H1 (cell line): ENCODE measurements at regions not wholly inside any gene's neighbourhood (a gene's known extent, or its start where the extent isn't known, plus 50 kb on each side); places are given as distances from the start of the nearest gene placed in this dataset.

Experiments
- CTCF ChIA-PET: fragments of 300-600 bp; sonication (Branson Sonifier 250); formaldehyde crosslinking; loops from one replicate; lab custom pipeline; 2021; ENCODE audit not compliant: partially characterized antibody; lab: Charles Lee
- POLR2A ChIA-PET: fragments of 300-600 bp; sonication (Branson Sonifier 250); formaldehyde crosslinking; loops from one replicate; lab custom pipeline; 2021; ENCODE audit warnings: inconsistent platforms; ENCODE audit not compliant: partially characterized antibody; lab: Charles Lee
- DNase-seq, 2 experiments: peaks; one replicate each; pipeline versions ENCODE4 v3.0.0 to v3.0.0-alpha.2; 2010 to 2022; ENCODE audit warnings: low spot score in 2 of 2, low read depth in 1 of 2, mixed read lengths in 1 of 2
- FAIRE-seq: peaks from 2 replicates; lab custom pipeline; 2011; peaks lifted over from hg19 to GRCh38; lab: Jason Lieb, UNC
- H2AFZ ChIP-seq: 2 replicates; pipeline ENCODE4 v1.8.1; 2012; ENCODE audit warnings: low read length, inconsistent platforms
- H2AK5ac ChIP-seq: 2 replicates; pipeline ENCODE4 v1.6.1; 2013; ENCODE audit warnings: low read depth, low read length
- H2BK120ac ChIP-seq: replicated peaks from 2 replicates; pipeline ENCODE3; 2013; ENCODE audit warnings: low read depth, low read length, inconsistent platforms
- H2BK12ac ChIP-seq: 2 replicates; pipeline ENCODE4 v1.6.1; 2013; ENCODE audit warnings: low read depth, low read length
- H2BK15ac ChIP-seq: 2 replicates; pipeline ENCODE4 v1.6.1; 2013; ENCODE audit warnings: low read length
- H2BK20ac ChIP-seq: 2 replicates; pipeline ENCODE4 v1.6.1; 2013; ENCODE audit warnings: low read length
- H2BK5ac ChIP-seq: 2 replicates; pipeline ENCODE4 v1.6.1; 2013; ENCODE audit warnings: low read depth, low read length
- H3K14ac ChIP-seq: 2 replicates; pipeline ENCODE4 v1.6.1; 2013; ENCODE audit warnings: inconsistent platforms; ENCODE audit not compliant: insufficient read length
- H3K18ac ChIP-seq: 2 replicates; pipeline ENCODE4 v1.6.1; 2013; ENCODE audit warnings: low read length; ENCODE audit errors: extremely low read depth
- H3K23ac ChIP-seq: 2 replicates; pipeline ENCODE4 v1.6.1; 2013; ENCODE audit warnings: inconsistent platforms; ENCODE audit not compliant: insufficient read length
- H3K23me2 ChIP-seq: 2 replicates; pipeline ENCODE4 v1.6.1; 2013; ENCODE audit warnings: low read depth, low read length
- H3K27ac ChIP-seq: 2 replicates; pipeline ENCODE4 v1.6.1; 2011; ENCODE audit warnings: low read depth, low read length, inconsistent platforms
- H3K27me3 ChIP-seq, 4 experiments: replicated peaks in 1 of 4; 1 replicate in 1 of 4; 2 replicates in 3 of 4; pipeline versions ENCODE4 v1.6.1 to v1.8.1; 2011 to 2013; ENCODE audit warnings: low read length in 3 of 4, mild to moderate bottlenecking in 3 of 4, inconsistent platforms in 2 of 4, mixed read lengths in 2 of 4, moderate library complexity in 1 of 4; ENCODE audit not compliant: control insufficient read depth in 3 of 4, insufficient read depth in 3 of 4; ENCODE audit errors: extremely low read depth in 1 of 4
- H3K36me3 ChIP-seq, 4 experiments: 2 replicates each; pipeline versions ENCODE4 v1.6.1 to v1.8.1; 2011 to 2013; ENCODE audit warnings: mild to moderate bottlenecking in 4 of 4, low read length in 3 of 4, moderate library complexity in 2 of 4, control low read depth in 1 of 4, inconsistent platforms in 1 of 4; ENCODE audit not compliant: insufficient read depth in 4 of 4, control insufficient read depth in 2 of 4
- H3K4ac ChIP-seq: replicated peaks from 2 replicates; pipeline ENCODE3; 2013; ENCODE audit warnings: low read length, low read depth, mixed read lengths, inconsistent platforms; ENCODE audit not compliant: insufficient read length
- H3K4me1 ChIP-seq, 4 experiments: replicated peaks in 1 of 4; 1 replicate in 1 of 4; 2 replicates in 3 of 4; pipeline versions ENCODE4 v1.6.1 to v1.8.1; 2011 to 2013; ENCODE audit warnings: low read length in 3 of 4, inconsistent platforms in 2 of 4, mixed read lengths in 1 of 4; ENCODE audit not compliant: insufficient read depth in 4 of 4, control insufficient read depth in 3 of 4
- H3K4me2 ChIP-seq, 2 experiments: 2 replicates each; pipeline versions ENCODE4 v1.6.1 to v1.8.1; 2011 to 2013; ENCODE audit warnings: low read depth in 2 of 2, low read length in 2 of 2, control low read depth in 1 of 2, inconsistent platforms in 1 of 2, mild to moderate bottlenecking in 1 of 2; ENCODE audit not compliant: insufficient read depth in 1 of 2
- H3K4me3 ChIP-seq, 4 experiments: fragments of 200-600, 300-600 bp in 1 of 4; sonication (generic), shearing (Covaris generic), sonication (Bioruptor Twin) in 1 of 4; 2 replicates each; pipeline versions ENCODE4 v1.5.1 to v1.8.1; 2011 to 2016; ENCODE audit warnings: low read length in 4 of 4, low read depth in 3 of 4, control low read depth in 2 of 4, inconsistent platforms in 2 of 4, mild to moderate bottlenecking in 2 of 4, mixed read lengths in 1 of 4, moderate library complexity in 1 of 4; ENCODE audit not compliant: insufficient read depth in 2 of 4; ENCODE audit errors: extremely low read depth in 1 of 4
- H3K56ac ChIP-seq: replicated peaks from 2 replicates; pipeline ENCODE3; 2013; ENCODE audit warnings: low read depth, mild to moderate bottlenecking, mixed read lengths, low read length, inconsistent platforms; ENCODE audit not compliant: insufficient read length
- H3K79me1 ChIP-seq: 2 replicates; pipeline ENCODE4 v1.6.1; 2013; ENCODE audit warnings: low read depth, low read length, control low read depth
- H3K79me2 ChIP-seq, 2 experiments: 2 replicates each; pipeline versions ENCODE4 v1.6.1 to v1.8.1; 2012 to 2013; ENCODE audit warnings: low read length in 2 of 2, mild to moderate bottlenecking in 2 of 2, inconsistent platforms in 1 of 2; ENCODE audit not compliant: insufficient read depth in 2 of 2, control insufficient read depth in 1 of 2
- H3K9ac ChIP-seq, 4 experiments: replicated peaks in 1 of 4; 1 replicate in 1 of 4; 2 replicates in 3 of 4; pipeline versions ENCODE4 v1.6.1 to v1.8.1; 2011 to 2013; ENCODE audit warnings: low read depth in 3 of 4, low read length in 3 of 4, control low read depth in 2 of 4, mild to moderate bottlenecking in 2 of 4, moderate library complexity in 2 of 4, inconsistent platforms in 1 of 4; ENCODE audit errors: extremely low read depth in 1 of 4
- H3K9me3 ChIP-seq, 2 experiments: 2 replicates each; pipeline versions ENCODE4 v1.6.1 to v1.8.1; 2012 to 2013; ENCODE audit warnings: mild to moderate bottlenecking in 2 of 2, moderate library complexity in 2 of 2, control low read depth in 1 of 2, inconsistent platforms in 1 of 2, low read depth in 1 of 2, low read length in 1 of 2, mixed read lengths in 1 of 2; ENCODE audit not compliant: insufficient read depth in 2 of 2
- H4K20me1 ChIP-seq, 2 experiments: replicated peaks in 1 of 2; 2 replicates each; pipeline versions ENCODE3 to v1.8.1; 2011 to 2013; ENCODE audit warnings: inconsistent platforms in 2 of 2, low read length in 2 of 2, mild to moderate bottlenecking in 1 of 2; ENCODE audit not compliant: insufficient read depth in 2 of 2, control insufficient read depth in 1 of 2
- H4K5ac ChIP-seq: 2 replicates; pipeline ENCODE4 v1.6.1; 2013; ENCODE audit warnings: low read length, low read depth, mixed read lengths, inconsistent platforms; ENCODE audit not compliant: insufficient read length
- H4K8ac ChIP-seq: 2 replicates; pipeline ENCODE4 v1.8.0; 2013; ENCODE audit warnings: mild to moderate bottlenecking, moderate library complexity, low read length, inconsistent platforms; ENCODE audit not compliant: insufficient read depth; ENCODE audit errors: extremely low read depth
- H4K91ac ChIP-seq: replicated peaks from 2 replicates; pipeline ENCODE3; 2013; ENCODE audit warnings: low read length, mixed read lengths, inconsistent platforms; ENCODE audit not compliant: insufficient read length
- BRCA1 ChIP-seq: IDR thresholded peaks from 2 replicates; pipeline ENCODE4 v1.6.1; 2012; ENCODE audit warnings: low read depth, low read length, improper control_type of control experiment
- MAFK ChIP-seq: IDR thresholded peaks from 2 replicates; pipeline ENCODE4 v1.6.1; 2012; ENCODE audit warnings: low read depth, mild to moderate bottlenecking, improper control_type of control experiment, low read length
- WGBS, 2 experiments: shearing (Covaris generic) in 1 of 2; methylation state at CpG; one replicate each; pipeline versions ENCODE4 v1.1.6 to v1.1.7; 2013 to 2015; ENCODE audit warnings: low lambda C conversion rate in 2 of 2, mixed read lengths in 2 of 2, inconsistent platforms in 1 of 2, low coverage in 1 of 2, missing lambda C conversion rate in 1 of 2; ENCODE audit not compliant: insufficient replicate concordance in 2 of 2, insufficient coverage in 1 of 2, insufficient read length in 1 of 2; ENCODE audit errors: extremely low coverage in 1 of 2, missing lambda C conversion rate in 1 of 2; 5-methylcytosine and 5-hydroxymethylcytosine counted together

GRCh38 chr4:182192511-182193181 is 50.6 kb upstream of the TENM3 start:
- ChIA-PET POLR2A (no interaction called here), CTCF (no interaction called here)
- H2BK15ac ChIP-seq = no peak overlapping the region
- no peak overlapping the region for H4K8ac ChIP-seq
- no peak overlapping the region for H2BK20ac ChIP-seq
- H2BK5ac ChIP-seq = no peak overlapping the region
- H3K79me2 ChIP-seq = peaks cover 0 to 19% of the 10 kb centered on the region in 2 experiments; a peak in 2 of 4 replicates
- no peak overlapping the region for H3K4ac ChIP-seq
- H3K56ac ChIP-seq = no peak overlapping the region
- no peak overlapping the region for H4K5ac ChIP-seq
- H3K79me1 ChIP-seq = peaks cover 4% of the 10 kb centered on the region
- TF ChIP-seq MAFK (peak; percentile 26; the same call in 1 of the 2 replicates), BRCA1 (no peak)
- no peak overlapping the region for H2BK120ac ChIP-seq
- H3K14ac ChIP-seq = no peak overlapping the region
- no peaks in the 10 kb centered on the region; a peak in 1 of 8 replicates for H3K36me3 ChIP-seq
- H3K27ac ChIP-seq = no peak overlapping the region
- H3K18ac ChIP-seq = no peak overlapping the region
- H3K4me2 ChIP-seq = no peak overlapping the region
- H4K91ac ChIP-seq = no peak overlapping the region
- peaks cover 0 to 4% of the 10 kb centered on the region in 2 experiments for H4K20me1 ChIP-seq
- H3K4me1 ChIP-seq = peaks cover 0 to 4% (median 2%) of the 10 kb centered on the region in 4 experiments; a peak in 2 of 7 replicates
- no peaks in the 10 kb centered on the region for H3K23me2 ChIP-seq
- H2AK5ac ChIP-seq = no peak overlapping the region
- no peaks in the 10 kb centered on the region; a peak in 1 of 4 replicates for H3K9me3 ChIP-seq
- H2AFZ ChIP-seq = no peak overlapping the region
- no peak overlapping the region for H3K4me3 ChIP-seq
- no peak for DNase-seq
- 88% methylated on average over 1 of the region's 1 CpG; no CpG with 5 or more reads in 1 of the 2 experiments for WGBS, 2 experiments
- no peaks in the 10 kb centered on the region for H3K27me3 ChIP-seq
- no peak for FAIRE-seq
- H3K23ac ChIP-seq = no peak overlapping the region
- no peak overlapping the region for H2BK12ac ChIP-seq
- H3K9ac ChIP-seq = no peak overlapping the region
